ENCODE measurements at regions not wholly inside any gene's neighbourhood (a gene's known extent, or its start where the extent isn't known, plus 50 kb on each side); places are given as distances from the start of the nearest gene placed in this dataset.

- TF ChIP-seq EZH2phosphoT487 (IDR thresholded peaks at IDR 0.05; ENCODE audit: insufficient read depth, low read depth) (no peak), EZH2 (IDR thresholded peaks at IDR 0.05; ENCODE audit: insufficient read depth, poor library complexity, severe bottlenecking) (no peak)
These were observed 256.6 kb upstream of the NR2F2 start for GRCh38 chr15:96073908-96074307.

Measured in GM23248 (cell line).